ENCODE measurements at regions not wholly inside any gene's neighbourhood (a gene's known extent, or its start where the extent isn't known, plus 50 kb on each side); places are given as distances from the start of the nearest gene placed in this dataset.

DNA sequence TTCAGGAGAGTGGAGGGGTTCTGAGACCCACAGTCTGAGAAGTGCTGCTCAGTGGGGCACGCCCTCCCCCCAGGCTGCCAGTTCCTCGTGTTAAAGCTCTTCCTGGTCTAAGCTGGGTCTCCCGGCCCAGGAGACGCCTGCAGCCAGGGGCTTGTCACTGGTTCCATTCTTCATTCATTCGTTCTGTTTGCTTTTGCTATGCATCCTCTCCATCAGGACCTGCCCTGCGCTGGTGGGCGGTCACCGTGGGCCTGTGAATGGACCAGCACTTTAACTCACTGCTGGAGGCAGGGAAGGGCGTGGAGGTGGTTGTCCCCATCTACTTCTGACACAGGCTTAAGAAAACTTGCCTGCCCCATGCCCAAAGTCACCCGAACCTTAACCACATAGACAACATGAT, 272.8 kb upstream of the HDAC4 start:
- TF ChIP-seq, protein P1, sequence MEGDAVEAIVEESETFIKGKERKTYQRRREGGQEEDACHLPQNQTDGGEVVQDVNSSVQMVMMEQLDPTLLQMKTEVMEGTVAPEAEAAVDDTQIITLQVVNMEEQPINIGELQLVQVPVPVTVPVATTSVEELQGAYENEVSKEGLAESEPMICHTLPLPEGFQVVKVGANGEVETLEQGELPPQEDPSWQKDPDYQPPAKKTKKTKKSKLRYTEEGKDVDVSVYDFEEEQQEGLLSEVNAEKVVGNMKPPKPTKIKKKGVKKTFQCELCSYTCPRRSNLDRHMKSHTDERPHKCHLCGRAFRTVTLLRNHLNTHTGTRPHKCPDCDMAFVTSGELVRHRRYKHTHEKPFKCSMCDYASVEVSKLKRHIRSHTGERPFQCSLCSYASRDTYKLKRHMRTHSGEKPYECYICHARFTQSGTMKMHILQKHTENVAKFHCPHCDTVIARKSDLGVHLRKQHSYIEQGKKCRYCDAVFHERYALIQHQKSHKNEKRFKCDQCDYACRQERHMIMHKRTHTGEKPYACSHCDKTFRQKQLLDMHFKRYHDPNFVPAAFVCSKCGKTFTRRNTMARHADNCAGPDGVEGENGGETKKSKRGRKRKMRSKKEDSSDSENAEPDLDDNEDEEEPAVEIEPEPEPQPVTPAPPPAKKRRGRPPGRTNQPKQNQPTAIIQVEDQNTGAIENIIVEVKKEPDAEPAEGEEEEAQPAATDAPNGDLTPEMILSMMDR (IDR thresholded peaks at IDR 0.05), result no peak
- TF ChIP-seq POLR2A (IDR thresholded peaks at IDR 0.05), result no peak

Measured in testis (tissue), 2 donors.